Eye (tissue), 1 donor: ENCODE measurements at regions not wholly inside any gene's neighbourhood (a gene's known extent, or its start where the extent isn't known, plus 50 kb on each side); places are given as distances from the start of the nearest gene placed in this dataset.
A peak's percentile ranks its signal among the peaks of the same experiment; 100 is the strongest.

Source experiments
- DNase-seq: peaks from one replicate; pipeline ENCODE4 v3.0.0-alpha.2; 2015

DNA sequence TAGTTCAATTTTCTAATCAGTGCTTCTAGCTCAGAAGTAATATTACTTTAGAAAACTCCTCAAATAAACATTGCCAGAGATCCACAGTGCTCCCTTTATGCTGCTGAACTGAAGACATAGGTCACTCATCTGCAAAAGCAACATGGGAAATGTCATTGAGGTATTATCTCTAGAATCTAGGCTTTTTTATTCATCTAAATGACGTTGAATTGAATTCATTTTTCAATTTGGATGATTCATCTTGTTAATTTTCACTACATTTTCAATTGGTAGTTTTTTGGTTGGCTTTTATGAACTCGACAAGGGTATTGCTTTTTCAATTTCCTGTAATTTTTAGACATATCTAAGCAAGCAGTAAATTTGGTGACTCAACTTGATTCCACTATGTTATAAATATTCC, 275.4 kb downstream of the NFKBIZ start:
- no peak for DNase-seq

GRCh38 chr3:102125197-102125993, 276.1 kb downstream of the NFKBIZ start:
- DNase-seq = no peak

DNA sequence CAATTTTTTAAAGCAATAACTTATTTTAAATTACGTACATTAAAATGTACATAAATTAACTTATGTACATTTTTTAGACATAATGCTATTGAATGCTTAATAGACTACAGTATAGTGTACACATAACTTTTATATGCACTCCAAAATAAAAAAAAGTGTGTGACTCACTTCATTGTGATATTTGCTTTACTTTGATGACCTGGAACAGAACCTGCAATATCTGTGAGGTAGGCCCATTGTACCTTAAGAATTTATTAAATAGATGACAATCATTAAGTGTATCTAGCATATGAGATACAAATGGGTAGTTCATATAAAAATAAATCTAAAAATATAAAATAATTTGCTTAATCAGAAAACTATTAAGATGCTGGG, 276.7 kb downstream of the NFKBIZ start:
- no peak for DNase-seq

DNA sequence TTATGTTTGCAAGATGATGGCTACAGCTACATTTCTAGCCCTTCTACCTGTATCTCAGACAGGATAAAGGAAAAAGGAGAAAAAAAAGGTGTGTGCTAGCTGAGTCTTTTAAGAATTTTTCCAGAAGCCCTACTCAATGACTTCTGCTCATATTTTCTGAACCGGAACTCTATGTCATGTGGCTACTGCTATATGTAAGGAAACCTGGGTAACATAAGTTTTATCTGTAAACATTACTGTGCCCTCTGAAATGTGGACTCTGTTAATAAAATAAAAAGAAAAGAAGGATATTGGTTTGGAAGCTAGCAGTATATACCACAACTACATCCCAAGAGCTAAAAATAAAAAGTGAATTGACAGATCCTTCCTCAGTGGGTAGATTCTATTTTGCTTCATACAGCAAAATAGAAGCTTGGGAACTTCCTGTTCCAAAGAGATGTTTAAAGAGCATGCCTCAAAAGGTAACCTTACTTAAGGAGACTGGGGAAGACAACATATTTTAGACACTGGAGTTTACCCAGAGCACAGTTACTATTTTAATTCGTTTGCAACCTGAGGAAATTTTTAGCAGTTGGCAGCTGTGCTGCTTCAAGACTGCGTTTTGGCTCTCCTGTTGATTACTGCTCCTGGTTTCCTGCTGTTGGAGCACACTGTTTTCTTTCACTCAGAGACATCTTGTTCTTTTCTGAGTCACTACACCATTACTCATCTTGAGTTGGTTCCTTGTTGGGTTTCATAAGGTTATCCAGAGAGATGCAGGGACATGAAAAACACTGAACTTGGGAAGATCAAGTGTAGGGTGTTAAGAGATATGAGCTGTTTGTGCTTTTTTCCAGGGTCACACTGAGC, 280.7 kb downstream of the NFKBIZ start:
- DNase-seq = no peak

DNA sequence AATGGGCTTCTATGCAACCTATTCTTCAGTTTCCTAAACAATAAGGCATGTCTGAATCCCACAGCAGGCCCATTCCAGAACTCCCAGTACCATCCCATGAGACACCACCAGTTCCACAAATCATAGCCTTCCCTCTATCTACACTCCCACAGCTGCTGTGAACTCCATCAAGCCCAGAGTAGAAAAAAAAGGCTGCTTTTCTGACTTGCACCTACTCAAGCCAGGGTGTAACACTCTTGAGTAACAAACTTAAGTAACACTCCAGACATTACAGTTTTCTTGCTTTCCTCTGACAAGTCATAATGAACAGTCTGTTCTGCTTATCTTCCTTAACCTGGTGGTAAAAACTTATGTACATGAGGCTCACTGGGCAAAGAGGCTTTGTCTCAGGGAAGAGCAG, 283.1 kb downstream of the NFKBIZ start:
- DNase-seq = no peak

DNA sequence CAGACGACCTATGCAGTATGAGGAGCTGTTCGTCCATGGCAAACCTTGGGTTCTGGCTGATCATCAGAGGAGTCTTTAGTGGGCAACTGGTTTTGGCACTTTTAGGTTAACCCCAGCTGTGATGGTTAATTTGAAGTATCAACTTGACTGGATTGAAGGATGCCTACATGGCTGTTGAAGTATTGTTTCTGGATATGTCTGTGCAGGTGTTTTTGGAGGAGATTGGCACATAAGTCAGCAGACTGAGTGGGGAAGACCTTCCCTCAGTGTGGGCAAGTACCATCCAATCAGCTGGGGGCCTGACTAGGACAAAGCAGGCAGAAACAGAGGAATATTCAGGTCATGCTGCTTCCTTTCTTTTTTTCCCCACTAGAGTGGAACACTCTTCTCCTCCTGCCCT, 284.1 kb downstream of the NFKBIZ start:
- DNase-seq = no peak

DNA sequence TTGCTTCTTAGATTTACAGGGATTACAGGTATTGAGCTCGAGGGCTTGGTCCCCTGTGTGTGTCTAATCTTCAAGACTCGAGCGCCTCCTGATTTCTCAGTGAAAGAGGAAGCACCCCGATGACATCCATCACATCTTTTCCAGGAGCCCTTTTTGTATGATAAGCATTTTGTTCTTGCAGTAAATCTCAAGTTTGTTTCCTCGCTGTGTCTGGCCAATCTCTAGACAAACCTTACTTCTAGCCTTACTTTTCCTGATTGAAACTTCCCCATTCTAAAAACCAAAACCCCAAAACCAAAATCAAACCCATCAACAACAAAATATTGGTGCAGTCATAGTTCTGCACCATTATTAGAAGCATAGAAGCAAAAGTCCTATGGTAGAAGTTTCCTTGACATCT, 286.0 kb downstream of the NFKBIZ start:
- DNase-seq = no peak

DNA sequence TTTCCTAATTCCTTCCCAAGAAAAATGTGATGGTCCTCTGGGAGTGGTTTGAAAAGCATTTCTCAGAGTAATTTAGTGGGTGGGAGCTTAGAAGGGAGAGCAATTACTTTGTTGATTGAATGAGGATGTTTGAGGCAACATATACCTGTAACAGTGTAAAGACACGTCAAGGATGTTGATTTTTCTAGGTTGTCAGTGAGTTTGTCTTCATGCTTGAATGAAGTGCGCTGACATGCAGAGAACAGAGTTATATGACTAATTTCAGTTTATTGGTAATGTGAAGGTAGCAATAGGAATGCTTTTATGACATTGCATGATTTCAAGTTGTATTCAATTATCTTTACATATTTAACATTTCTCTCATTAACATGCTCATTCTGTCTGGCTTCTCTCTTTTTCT, 286.9 kb downstream of the NFKBIZ start:
- no peak for DNase-seq

DNA sequence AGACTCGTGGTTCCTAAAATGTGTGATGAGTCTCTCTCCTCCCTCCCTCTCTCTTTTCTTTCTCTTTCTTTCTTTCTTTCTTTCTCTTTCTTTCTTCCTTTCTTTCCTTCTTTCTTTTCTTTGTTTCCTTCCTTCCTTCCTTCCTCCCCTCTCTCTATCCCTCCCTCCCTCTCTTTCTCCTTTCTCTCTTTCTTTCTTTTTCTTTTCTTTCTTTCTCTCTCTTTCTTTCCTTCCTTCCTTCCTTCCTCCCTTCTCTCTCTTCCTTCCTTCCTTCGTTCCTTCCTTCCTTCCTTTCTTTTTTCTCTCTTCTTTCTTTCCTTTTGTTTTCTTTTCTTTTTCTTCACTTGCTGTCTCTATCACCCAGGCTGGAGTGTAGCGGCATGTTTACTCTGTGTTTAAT, 290.8 kb downstream of the NFKBIZ start:
- DNase-seq = no peak

DNA sequence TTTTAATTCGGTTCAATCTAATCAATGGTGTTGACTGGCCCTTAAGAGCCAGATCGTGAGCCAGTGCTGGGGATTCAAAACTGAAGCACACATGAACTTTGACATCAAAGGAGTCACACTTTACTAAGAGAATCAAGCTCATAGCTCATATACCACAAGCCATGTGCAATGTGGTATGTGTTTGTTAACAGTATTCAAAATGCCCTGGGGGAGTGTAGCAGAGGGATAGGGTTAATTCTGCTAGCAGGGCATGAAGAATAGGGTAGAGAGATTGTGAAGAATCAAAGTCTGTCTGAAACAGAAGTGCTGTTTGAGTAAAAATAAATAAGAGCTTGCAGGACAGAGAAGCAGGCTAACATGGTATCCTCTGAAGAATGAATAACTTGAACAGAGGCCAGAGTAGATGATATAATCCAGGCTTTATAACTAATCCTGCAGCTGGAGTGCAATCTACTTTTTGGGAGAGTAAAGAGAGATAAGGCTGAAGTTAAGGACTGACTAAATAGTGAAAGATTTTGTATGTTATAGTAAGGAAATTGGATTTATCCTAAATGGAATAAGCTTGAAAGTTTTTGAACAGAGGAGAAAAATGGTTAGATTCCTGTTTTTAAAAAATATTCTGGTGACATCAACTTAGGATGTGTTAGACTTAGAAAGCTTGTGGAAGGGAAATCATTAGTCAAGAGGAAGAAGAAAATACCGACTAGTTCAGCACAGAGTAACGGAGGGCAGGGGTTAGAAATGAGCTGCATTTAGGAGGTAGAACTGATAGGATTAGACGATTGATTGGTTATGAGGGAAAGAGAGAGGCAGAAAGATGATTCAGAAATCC, 292.0 kb downstream of the NFKBIZ start:
- peak; percentile 63 for DNase-seq

DNA sequence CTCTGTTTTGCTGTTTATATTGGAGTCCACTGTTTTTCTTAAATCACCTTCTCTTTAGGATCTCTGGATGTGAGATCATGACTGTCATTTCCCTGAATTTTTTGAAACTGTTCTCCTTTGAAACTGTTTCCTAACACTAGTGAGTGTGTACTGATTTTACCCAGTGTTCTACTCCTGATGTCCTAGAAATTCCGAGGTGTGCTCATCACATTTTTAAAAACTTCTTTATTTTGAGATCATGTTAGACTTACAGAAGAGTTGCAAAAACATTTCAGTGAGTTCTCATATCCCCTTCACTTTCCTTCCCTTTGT, 292.6 kb downstream of the NFKBIZ start:
- no peak for DNase-seq

GRCh38 chr3:102142379-102143060, 292.3 kb upstream of the ZPLD1 start:
- DNase-seq = peak; percentile 3

DNA sequence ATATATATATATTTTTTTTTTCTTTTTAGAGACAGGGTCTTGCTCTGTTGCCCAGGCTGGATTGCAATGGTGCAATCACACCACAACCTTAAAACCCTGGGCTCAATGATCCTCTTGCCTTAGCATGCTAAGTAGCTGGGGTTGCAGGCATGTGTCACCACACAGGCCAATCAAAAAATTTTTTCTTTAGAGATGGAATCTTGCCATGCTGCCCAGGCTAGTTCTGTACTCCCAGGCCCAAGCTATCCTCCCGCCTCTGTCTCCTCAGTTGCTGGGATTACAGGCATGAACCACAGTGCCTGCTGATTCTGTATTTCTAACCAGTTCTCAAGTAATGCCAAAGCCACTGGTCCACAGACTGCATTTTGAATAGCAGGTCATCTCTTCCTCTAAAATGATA, 291.3 kb upstream of the ZPLD1 start:
- DNase-seq = no peak

- DNase-seq = no peak
These were observed 290.8 kb upstream of the ZPLD1 start for GRCh38 chr3:102144063-102144462.

GRCh38 chr3:102148598-102149337, 286.0 kb upstream of the ZPLD1 start:
- no peak for DNase-seq

GRCh38 chr3:102151935-102152334, 282.9 kb upstream of the ZPLD1 start:
- DNase-seq = no peak

GRCh38 chr3:102156426-102156825, 278.4 kb upstream of the ZPLD1 start:
- no peak for DNase-seq

DNA sequence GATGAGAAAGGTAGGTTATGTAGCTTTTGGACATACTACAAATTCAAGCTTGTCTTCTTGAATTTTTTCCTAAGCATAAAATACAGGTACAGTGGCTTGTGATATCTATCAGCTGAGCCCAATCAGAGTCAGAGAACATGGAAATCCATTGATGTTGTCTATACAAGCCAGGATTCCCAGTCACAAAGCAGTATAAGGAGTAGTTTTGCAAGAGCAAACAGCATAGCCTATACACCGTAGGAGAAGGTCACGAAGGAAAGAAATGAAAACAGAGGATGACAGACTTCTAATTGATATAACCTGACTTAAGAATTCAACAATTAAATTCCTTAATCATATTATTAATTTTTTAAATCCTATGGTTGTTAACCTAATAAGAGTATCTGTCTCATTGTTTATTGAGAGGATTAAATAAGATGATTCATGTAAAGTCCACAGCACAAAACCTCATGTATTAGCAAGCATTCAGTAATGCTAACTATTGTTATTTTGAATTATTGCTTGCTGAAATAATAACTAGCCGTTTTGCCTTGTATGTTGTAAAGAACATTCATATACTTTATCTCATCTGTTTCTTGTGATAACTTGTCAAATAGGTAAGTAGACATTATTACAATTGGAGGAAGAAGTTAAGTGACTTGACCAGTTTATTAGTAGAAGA, 276.6 kb upstream of the ZPLD1 start:
- DNase-seq = no peak

- DNase-seq = no peak
These were observed 274.9 kb upstream of the ZPLD1 start for GRCh38 chr3:102159810-102160451.

- DNase-seq = no peak
These were observed 273.3 kb upstream of the ZPLD1 start for GRCh38 chr3:102161384-102162006.

DNA sequence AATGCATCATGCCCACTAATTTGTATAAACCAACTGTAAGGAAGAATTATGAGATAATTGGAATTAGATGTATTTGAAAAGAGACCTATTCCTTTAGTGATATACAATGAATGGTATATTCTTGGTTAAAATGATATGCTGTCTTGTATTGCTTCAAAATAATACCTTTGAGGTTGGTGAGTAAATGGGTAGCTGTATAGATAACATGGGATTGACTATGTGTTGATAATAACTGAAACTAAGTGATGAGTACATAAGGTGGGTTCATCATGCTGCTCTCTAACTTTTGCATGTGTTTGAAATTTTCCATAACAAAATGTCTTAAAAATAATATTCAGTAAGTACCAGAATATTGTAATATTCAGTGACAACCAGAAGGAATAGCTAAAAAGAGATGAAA, 272.6 kb upstream of the ZPLD1 start:
- DNase-seq = no peak
